HG03354 (cell line): ENCODE measurements at regions not wholly inside any gene's neighbourhood (a gene's known extent, or its start where the extent isn't known, plus 50 kb on each side); places are given as distances from the start of the nearest gene placed in this dataset.
"Not testable (repeated sequence)": the region's sequence is repeated elsewhere in the genome, so short reads cannot be mapped to it uniquely, and the experiment has no call there.

ENCODE experiments used
- ATAC-seq: cut with Tn5 transposase; IDR thresholded peaks from one replicate; pipeline ENCODE4 v1.9.1; 2021; ENCODE audit warnings: mild to moderate bottlenecking; ENCODE audit not compliant: unreplicated experiment, poor library complexity, severe bottlenecking

- ATAC-seq = no peak
These were observed 677.5 kb downstream of the XPNPEP1 start for GRCh38 chr10:109245821-109246220.

DNA sequence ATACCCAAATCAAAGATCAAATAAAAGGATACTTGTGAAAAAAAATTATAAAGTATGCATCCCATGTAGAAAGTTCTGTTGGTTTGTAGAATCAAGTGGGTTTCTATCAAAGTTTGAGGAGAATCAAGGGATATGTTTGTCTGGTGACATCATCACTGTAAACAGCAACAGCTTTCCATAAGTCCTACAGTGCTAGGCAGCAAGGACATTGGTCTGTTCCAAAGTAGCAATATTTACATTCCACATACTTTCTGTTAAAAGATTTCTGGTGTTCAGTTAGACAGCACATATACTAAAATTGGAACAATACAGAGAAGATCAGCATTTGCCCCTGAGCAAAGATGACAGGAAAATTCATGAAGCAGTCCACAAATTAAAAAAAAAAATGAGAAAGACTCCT, 683.9 kb downstream of the XPNPEP1 start:
- ATAC-seq = no peak

- ATAC-seq = no peak
These were observed 685.6 kb downstream of the XPNPEP1 start for GRCh38 chr10:109237682-109238081.

GRCh38 chr10:109237050-109237449, 686.3 kb downstream of the XPNPEP1 start:
- no peak for ATAC-seq

DNA sequence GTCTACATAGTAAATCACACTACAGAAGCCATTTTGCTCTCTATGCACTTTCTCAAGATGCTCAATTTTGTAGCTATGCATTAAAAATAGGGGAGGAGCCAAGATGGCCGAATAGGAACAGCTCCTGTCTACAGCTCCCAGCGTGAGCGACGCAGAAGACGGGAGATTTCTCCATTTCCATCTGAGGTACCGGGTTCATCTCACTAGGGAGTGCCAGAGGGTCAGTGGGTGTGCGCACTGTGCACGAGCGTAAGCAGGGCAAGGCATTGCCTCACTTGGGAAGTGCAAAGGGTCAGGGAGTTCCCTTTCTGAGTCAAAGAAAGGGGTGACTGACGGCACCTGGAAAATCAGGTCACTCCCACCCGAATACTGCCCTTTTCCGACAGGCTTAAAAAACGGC, 699.8 kb downstream of the XPNPEP1 start:
- not testable (repeated sequence) for ATAC-seq

DNA sequence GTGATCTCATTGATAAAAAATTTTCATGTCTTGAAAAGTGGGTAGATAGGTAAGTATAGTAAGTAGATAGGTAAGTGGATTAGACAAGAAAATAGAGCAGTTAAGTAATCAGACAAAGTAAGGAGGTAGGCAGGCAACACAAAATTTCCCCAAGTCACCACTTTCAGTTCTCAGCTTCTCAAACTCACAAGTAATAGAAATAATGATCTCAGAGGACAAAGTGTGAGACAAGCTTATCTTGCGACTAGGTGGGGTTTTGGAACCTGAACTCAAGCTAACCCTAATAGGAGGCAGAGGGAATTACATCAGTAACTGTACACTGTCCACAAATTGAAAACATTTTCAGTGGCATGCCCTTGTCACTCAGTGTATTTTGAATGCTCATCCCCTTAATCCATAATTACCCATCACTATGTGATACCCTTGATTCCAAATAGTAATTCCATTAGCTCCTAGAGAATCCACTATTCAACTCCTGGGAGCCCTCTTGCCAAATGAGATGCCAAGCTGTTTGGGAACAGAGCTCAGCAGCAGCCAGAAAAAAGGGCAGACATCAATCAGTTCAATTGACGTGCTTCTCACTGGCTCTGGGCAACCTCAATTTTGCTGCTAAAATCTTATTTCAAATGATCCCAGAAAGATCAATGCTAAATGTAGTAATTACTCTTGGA, 703.2 kb downstream of the XPNPEP1 start:
- ATAC-seq = no peak

DNA sequence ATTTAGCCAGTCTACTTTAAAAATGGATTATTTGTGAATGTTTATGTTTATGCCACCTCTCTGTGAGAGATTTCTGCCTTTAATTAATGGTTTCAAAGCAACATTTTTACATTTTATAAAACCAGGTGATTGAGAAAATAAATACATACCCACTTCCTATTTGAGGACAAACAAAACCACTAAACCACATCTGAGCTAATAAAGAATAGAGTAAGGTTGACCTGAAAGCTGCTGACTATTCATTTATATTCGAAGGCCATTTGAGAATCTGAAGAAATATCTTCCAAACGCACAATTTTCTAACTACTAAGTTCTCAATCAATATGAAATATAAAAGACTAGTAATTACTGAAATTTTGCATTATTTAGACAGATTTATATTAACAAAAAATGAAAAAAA, 705.1 kb downstream of the XPNPEP1 start:
- no peak for ATAC-seq

DNA sequence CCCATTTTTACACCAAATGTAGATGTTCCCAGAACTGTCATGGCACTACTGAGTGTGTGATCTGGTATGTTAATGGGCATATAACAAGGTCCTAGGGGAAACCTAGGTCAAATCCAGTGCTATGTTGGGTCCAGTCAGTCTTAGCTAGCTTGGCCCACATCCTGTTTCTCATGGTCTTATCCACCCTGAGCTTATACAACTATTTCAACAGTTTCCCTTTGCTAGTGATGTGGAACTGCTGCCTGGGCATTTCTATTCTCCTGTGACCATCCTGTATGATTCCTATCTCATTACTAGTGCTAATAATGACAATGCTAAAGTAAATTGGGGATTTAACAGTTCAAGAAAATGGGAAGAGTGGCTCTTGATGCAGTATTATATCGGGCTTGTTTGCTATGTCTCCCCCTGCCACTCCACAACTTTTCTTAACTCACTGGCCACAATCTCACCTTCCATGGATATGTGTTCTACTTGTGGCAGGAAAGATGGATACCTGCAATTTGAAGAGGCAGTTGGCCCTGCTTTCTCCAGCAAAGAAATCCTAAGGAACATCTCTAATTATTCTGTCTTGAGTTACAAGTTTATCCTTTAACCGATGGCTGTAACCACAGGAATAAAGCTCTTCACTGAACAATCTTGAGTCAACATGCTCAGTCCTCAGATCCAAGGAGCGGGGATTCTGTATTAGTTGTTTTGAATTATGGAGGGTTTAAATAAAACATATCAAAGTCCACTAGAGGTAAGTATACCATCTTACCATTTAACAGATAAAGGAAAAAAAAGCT, 707.8 kb downstream of the XPNPEP1 start:
- ATAC-seq = no peak

DNA sequence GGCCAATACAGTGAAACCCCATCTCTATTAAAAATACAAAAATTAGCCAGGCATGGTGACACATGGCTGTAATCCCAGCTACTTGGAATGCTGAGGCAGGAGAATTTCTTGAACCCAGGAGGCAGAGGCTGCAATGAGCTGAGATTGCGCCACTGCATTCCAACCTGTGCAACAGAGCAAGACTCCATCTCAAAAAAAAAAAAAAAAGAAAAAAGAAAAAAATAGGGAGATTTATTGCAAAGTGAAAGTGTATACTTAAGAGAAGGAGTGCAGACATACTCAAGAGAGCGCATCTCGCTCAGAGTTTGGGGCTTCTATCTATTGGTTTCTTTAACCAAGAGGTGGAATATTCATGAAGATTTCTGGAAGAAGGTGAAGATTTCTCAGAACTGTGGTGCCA, 708.4 kb downstream of the XPNPEP1 start:
- not testable (repeated sequence) for ATAC-seq

DNA sequence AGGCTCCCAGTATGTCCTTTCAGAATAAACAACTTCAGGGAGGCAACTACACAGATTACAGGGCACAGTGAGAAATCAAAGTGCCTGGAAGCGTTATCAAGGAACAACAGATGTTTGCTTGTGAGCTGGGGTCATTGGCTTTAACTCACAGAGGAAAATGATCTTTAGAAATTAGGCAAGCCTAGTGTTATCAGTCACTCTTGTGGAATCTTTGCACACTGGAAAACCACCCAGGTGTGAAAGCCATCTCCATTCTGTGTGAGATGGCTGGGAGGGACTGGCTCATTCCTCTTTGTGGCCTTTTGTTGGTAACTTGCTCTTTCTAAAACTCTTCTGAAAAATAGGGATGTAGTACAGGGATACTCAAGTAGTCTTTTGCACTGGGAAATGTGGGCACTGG, 716.0 kb downstream of the XPNPEP1 start:
- ATAC-seq = no peak

DNA sequence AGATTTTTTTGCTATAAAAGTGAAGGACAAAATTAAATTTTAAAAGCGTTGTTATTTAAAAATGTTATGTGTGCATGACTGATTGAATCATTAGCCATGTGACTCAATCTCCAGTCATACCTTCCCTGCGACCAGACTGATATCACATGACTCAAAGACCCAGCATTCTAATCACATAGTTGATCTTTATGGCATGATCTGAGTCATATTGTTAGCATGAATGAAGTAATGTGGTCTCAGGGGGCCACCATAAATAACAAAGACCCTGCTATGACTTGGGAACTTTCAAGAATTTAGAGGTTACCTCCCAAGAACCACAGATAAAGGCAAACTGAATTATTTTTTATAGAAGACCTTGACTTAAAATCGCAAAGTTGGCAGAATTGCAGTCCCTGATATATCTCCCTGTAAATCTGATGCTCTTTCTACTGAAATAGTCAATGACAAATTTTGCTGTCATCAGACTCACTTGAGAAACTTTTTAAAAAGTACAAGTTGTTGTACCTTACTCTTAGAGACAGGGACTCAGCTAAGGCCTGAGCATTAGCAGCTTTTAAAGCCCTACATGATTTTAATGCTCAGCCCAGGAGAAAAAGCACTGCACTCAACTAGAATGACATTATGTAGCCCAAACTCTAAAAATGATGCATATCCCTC, 717.3 kb downstream of the XPNPEP1 start:
- ATAC-seq = no peak

- ATAC-seq = no peak
These were observed 719.5 kb downstream of the XPNPEP1 start for GRCh38 chr10:109203646-109204353.

DNA sequence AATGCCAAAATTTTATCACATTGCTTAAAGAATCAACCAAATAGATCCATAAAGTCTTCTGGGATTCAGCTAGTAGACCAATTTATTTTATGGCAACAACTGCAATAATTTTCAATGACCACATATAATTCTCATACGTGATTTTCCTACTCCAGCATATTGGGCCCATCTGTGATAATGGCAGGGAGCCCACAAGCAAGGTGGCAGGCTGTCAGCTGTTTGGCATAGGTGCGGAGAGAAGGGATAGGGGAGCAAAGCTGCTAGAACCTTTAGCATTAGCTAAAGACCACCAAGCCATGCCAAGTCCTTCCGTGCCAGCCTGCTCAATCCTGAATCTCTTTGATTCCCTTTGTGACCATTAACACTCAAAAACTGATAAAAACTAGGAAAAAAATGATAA, 721.2 kb downstream of the XPNPEP1 start:
- ATAC-seq = no peak

GRCh38 chr10:109200646-109201045, 722.7 kb downstream of the XPNPEP1 start:
- ATAC-seq = no peak

- no peak for ATAC-seq
These were observed 731.5 kb downstream of the XPNPEP1 start for GRCh38 chr10:109191823-109192222.

- no peak for ATAC-seq
These were observed 732.0 kb downstream of the XPNPEP1 start for GRCh38 chr10:109191341-109191740.

DNA sequence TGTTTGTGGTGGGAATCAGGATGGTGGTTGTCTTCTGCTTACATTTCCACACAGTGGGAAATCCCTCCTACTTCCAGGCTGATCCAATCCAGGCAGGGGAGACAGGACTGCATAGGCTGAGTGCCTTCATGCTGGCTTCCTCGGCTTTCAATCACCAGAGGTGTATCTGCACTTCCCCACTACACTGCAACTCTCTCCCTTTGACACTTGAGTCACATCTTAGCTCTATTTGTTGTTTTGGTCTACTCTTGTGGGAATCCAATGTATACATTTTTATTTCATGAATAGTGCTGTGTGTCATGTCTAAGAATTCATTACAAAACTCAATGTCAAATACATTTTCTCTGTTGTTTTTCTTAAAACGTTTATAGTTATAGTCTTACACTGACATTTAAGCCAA, 735.6 kb downstream of the XPNPEP1 start:
- ATAC-seq = no peak

- ATAC-seq = no peak
These were observed 739.9 kb downstream of the XPNPEP1 start for GRCh38 chr10:109183366-109183765.

GRCh38 chr10:109178591-109178990, 744.7 kb downstream of the XPNPEP1 start:
- ATAC-seq = no peak

GRCh38 chr10:109174526-109174925, 748.8 kb downstream of the XPNPEP1 start:
- no peak for ATAC-seq
